ENCODE measurements at regions not wholly inside any gene's neighbourhood (a gene's known extent, or its start where the extent isn't known, plus 50 kb on each side); places are given as distances from the start of the nearest gene placed in this dataset.

GRCh38 chr2:18986046-18986445 lies 372.4 kb downstream of the OSR1 start:
- TF ChIP-seq CTCF (IDR thresholded peaks at IDR 0.05; ENCODE audit: low read depth, low read length), result no peak
- TF ChIP-seq EZH2phosphoT487 (IDR thresholded peaks at IDR 0.05; ENCODE audit: low read depth), result no peak
